Stimulated activated naive B cell treated with anti-CD40 and anti-IgM and Interleukin-4, amounts not matched to agents 10 μg/mL and 1 μg/mL and 100 μg/mL, for 72 hours (primary cell): ENCODE measurements at regions not wholly inside any gene's neighbourhood (a gene's known extent, or its start where the extent isn't known, plus 50 kb on each side); places are given as distances from the start of the nearest gene placed in this dataset.
"Not testable (repeated sequence)": the region's sequence is repeated elsewhere in the genome, so short reads cannot be mapped to it uniquely, and the experiment has no call there.

Source experiments
- ATAC-seq, 2 donors: fragments of 150-1000 bp; cut with Tn5 transposase; replicated peaks; 2 replicates each; pipeline ENCODE4 v1.10.0; 2021; ENCODE audit warnings: moderate library complexity in 1 of 2
- DNase-seq: peaks from one replicate; pipeline ENCODE4 v3.0.0; 2021
- H3K27ac Mint-ChIP-seq: one replicate; pipeline ENCODE4 v1.8.0; 2022; ENCODE audit warnings: mild to moderate bottlenecking, mixed read lengths
- H3K27me3 Mint-ChIP-seq, 2 donors: one replicate each; pipeline ENCODE4 v1.8.0; 2022; ENCODE audit warnings: mixed read lengths in 2 of 2
- H3K36me3 Mint-ChIP-seq, 2 donors: one replicate each; pipeline ENCODE4 v1.8.0; 2022; ENCODE audit warnings: mixed read lengths in 2 of 2, mild to moderate bottlenecking in 1 of 2
- H3K4me1 Mint-ChIP-seq, 2 donors: one replicate each; pipeline ENCODE4 v1.8.0; 2022; ENCODE audit warnings: mixed read lengths in 2 of 2, mild to moderate bottlenecking in 1 of 2
- H3K4me3 Mint-ChIP-seq, 2 donors: one replicate each; pipeline ENCODE4 v1.8.0; 2022; ENCODE audit warnings: mild to moderate bottlenecking in 2 of 2, mixed read lengths in 2 of 2, moderate library complexity in 1 of 2
- H3K9me3 Mint-ChIP-seq, 2 donors: one replicate each; pipeline ENCODE4 v1.8.0; 2022; ENCODE audit warnings: mixed read lengths in 2 of 2, mild to moderate bottlenecking in 1 of 2

DNA sequence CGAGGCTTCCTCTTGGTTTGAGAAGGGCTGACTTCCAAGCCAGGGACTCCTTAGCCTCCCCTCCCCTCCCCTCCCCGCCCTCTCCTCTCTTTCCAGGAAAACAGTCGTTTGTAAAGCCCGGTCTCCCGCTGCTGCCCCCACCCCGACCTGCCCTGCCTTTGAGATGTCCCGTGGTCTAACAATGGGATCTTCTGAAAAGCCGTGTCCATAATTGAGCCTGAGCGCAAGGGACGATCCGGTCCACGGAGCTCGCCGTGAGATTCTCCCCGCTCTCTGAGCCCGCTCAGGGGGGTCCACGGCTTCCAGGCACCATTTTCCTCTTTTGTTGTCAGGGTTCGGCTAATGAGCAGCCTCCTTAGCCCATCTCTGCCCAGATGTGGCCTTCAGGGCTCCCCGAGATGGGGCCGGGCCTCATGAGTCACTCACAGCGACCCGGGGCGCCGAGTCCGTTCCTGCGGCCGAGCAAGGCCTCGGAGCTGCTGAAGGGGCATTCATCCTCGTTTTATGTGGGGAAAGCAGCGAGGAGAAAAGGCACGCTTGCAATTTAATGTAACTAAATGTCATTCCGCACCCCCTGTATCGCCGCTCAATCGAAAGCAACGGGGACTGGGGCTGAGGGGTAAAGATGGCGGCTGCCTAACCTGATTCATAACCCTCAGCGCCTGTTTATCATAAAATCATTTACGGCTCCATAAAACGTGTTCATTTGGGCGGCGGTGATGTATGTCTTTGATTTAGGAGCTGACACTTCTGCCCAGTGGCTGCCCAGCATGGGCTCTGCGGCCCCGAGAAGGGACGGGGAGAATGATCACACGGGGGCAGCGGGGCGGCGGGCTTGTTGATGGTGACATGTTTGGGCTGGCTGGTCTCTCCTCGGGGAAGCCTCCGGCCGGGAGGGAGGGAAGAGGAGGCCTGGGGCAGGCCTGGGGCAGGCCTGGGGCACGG, 232.6 kb upstream of the C1orf174 start:
- H3K4me3 Mint-ChIP-seq: no peak overlapping the region
- no peak for DNase-seq
- H3K36me3 Mint-ChIP-seq: peaks cover 0 to 9% of the 10 kb centered on the region in 2 donors
- peaks cover 13 to 14% of the 10 kb centered on the region in 2 donors for H3K9me3 Mint-ChIP-seq
- ATAC-seq: no peak
- H3K4me1 Mint-ChIP-seq: peaks cover 0 to 2% of the 10 kb centered on the region in 2 donors
- peaks cover 8 to 25% of the 10 kb centered on the region in 2 donors for H3K27me3 Mint-ChIP-seq
- H3K27ac Mint-ChIP-seq: no peak overlapping the region

DNA sequence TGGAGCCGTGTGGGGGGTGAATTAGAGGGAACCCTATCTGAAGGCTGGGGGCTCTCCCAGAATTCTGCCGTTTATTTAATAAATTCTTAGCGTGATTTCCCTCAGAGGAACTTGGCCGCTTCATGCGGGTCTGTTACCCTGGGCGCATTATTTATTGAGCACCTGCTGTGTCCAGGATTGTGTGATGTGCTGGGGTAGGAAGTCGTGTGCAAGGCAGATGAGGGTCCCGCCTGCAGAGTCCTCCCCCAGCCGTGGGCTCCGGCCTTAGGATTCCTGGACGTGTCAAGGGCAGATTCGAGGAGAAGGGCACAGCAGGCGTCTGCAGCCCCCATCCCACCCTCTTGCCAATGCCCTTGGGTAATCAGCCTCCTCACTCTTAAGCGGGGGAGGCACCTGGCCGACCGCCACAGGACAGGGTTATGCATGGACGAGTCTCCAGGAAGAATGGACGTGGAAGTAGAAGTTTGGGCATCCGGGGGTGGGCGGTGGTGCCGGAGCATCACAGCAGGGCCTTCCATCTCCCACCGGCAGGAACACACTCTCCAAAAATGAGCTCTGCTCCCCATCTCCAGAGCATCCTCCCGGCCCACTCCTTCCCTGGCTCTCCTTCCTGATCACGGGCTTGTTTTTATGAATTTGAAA, 233.3 kb upstream of the C1orf174 start:
- no peak for ATAC-seq
- H3K36me3 Mint-ChIP-seq: peaks cover 0 to 9% of the 10 kb centered on the region in 2 donors
- H3K4me1 Mint-ChIP-seq: peaks cover 5 to 7% of the 10 kb centered on the region in 2 donors
- H3K4me3 Mint-ChIP-seq: no peak overlapping the region
- DNase-seq: no peak
- no peak overlapping the region for H3K27ac Mint-ChIP-seq
- H3K27me3 Mint-ChIP-seq: peaks cover 8 to 33% of the 10 kb centered on the region in 2 donors
- peaks cover 14 to 15% of the 10 kb centered on the region in 2 donors for H3K9me3 Mint-ChIP-seq

DNA sequence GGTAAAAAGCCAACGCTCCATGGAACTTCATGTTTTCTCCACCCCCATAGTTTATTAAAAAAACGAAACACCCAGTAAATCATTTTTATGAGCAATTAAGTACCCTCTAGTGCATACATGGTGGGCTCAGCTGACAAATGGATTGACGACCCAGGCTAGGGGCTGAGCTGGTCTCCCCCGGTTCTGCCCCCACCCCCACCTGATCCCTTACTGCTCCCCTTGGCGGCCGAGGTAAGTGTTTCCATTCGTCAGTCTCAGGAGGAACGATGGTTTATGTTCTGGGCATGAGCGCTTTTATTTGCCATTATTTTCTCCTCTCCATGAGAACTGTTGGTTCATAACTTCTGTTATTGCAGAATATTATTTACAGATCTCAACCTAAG, 233.9 kb upstream of the C1orf174 start:
- Mint-ChIP-seq H3K9me3 (peaks cover 14 to 15% of the 10 kb centered on the region in 2 donors), H3K36me3 (peaks cover 0 to 9% of the 10 kb centered on the region in 2 donors), H3K4me3 (no peak overlapping the region), H3K4me1 (peaks cover 10 to 12% of the 10 kb centered on the region in 2 donors), H3K27ac (no peak overlapping the region), H3K27me3 (peaks cover 8 to 37% of the 10 kb centered on the region in 2 donors)
- ATAC-seq (no peak), DNase-seq (no peak)

DNA sequence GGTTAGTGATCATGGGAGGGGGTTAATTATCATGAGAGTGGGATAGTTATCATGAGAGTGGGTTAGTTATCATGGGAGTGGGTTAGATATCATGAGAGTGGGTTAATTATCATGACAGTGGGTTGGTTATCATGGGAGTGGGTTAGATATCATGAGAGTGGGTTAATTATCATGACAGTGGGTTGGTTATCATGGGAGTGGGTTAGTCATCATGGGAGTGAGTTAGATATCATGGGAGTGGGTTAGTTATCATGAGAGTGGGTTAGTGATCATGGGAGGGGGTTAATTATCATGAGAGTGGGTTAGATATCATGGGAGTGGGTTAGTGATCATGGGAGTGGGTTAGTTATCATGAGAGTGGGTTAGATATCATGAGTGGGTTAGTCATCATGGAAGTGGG, 235.8 kb upstream of the C1orf174 start:
- peaks cover 15 to 19% of the 10 kb centered on the region in 2 donors for H3K4me1 Mint-ChIP-seq
- not testable (repeated sequence) for H3K36me3 Mint-ChIP-seq

DNA sequence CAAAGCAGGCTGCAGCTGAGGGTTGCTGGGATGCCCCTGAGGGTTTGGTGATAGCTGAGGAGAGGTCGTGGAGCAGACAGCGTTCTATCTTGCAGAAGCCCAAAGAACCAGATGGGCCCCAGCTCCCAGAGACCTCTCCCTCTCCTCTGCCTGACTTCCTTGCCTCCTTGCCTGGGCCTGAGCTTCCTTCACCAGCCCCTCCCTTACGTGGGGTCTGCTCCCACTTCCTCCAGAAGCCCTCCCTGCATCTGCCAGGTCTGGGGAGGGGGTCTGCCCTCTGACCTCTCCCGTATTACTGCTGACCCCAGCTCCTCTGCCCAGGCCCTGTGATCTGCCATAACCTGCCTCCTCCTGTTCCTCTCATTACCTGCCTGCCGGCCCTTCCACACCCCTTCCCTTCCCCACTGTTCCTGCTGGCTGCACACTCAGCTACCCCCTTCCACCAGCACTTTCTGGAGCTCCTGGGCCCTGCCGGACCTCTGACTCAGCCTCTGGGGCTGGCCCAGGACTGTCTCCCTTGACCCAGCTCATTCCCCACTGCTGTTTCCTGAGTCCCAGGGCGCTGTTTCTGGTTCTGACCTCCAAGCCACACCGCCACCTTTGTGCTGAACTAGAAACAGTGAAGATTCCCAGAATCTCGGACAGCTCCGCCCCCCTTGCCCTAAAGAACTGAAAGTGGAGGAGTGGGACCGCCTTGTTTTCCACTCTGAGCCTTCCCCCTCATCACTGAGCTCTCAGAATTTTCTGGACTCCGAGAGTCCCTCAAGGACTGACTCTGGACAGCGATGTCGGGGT, 237.7 kb upstream of the C1orf174 start:
- H3K4me1 Mint-ChIP-seq: peaks cover 15 to 19% of the 10 kb centered on the region in 2 donors
- H3K4me3 Mint-ChIP-seq: no peak overlapping the region
- H3K27ac Mint-ChIP-seq: no peak overlapping the region
- DNase-seq (no peak), ATAC-seq (no peak)
- peaks cover 14 to 33% of the 10 kb centered on the region in 2 donors for H3K27me3 Mint-ChIP-seq
- peaks cover 0 to 9% of the 10 kb centered on the region in 2 donors for H3K36me3 Mint-ChIP-seq
- peaks cover 14 to 15% of the 10 kb centered on the region in 2 donors for H3K9me3 Mint-ChIP-seq

More for the DNA sequence above, 235.8 kb upstream of the C1orf174 start:
- not testable (repeated sequence) for H3K4me3 Mint-ChIP-seq, DNase-seq, ATAC-seq
- Mint-ChIP-seq H3K27me3 (peaks cover 8 to 41% of the 10 kb centered on the region in 2 donors), H3K27ac (peak overlapping the region; percentile 3), H3K9me3 (peaks cover 14 to 15% of the 10 kb centered on the region in 2 donors)

DNA sequence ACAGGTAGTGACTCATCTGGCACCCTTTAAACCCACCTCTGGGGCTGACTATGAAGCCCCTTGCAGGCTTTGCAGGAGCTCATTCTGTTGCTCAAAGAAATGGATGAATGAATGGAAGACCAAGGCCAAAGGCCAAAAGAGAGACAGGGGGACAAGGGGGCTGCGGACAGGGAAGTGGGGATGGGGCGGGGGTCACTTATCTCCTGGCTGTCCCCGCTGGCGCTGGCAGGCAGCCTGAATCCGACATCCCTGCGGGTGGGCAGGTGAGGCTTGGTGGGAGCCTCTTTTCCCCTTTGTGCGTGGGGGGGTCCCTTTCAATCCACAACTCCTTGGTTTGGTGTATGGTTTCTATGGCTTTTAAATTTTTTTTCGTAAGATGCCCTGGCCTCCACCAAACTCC, 239.6 kb upstream of the C1orf174 start:
- Mint-ChIP-seq H3K27ac (no peak overlapping the region), H3K27me3 (peaks cover 12 to 33% of the 10 kb centered on the region in 2 donors), H3K4me3 (no peak overlapping the region), H3K4me1 (peaks cover 15 to 19% of the 10 kb centered on the region in 2 donors), H3K9me3 (peaks cover 14 to 15% of the 10 kb centered on the region in 2 donors), H3K36me3 (peaks cover 0 to 9% of the 10 kb centered on the region in 2 donors)
- ATAC-seq: no peak
- DNase-seq: no peak

DNA sequence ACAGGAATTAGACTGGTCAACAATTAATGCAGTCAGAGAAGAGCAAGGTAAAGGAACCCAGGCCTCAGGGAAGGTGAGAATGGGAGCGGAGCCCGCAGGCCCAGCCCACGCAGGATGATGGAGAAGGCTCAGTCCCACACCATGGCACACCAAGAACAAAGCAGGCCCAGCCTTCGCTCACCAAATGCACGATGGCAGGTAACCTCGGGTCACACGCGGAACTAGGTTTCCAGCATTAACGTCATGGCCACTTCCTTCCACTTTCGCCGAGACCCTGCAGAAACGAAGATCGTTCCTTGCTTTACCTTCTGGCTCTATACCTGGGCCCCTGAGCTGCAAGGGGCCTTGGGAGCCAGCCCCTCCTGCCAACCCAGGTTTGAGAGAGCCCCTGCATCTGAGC, 240.2 kb upstream of the C1orf174 start:
- Mint-ChIP-seq H3K36me3 (peaks cover 0 to 9% of the 10 kb centered on the region in 2 donors), H3K4me3 (no peak overlapping the region), H3K27ac (no peak overlapping the region), H3K4me1 (peaks cover 15 to 19% of the 10 kb centered on the region in 2 donors), H3K27me3 (peaks cover 12 to 33% of the 10 kb centered on the region in 2 donors), H3K9me3 (peaks cover 14 to 15% of the 10 kb centered on the region in 2 donors)
- no peak for ATAC-seq
- no peak for DNase-seq

DNA sequence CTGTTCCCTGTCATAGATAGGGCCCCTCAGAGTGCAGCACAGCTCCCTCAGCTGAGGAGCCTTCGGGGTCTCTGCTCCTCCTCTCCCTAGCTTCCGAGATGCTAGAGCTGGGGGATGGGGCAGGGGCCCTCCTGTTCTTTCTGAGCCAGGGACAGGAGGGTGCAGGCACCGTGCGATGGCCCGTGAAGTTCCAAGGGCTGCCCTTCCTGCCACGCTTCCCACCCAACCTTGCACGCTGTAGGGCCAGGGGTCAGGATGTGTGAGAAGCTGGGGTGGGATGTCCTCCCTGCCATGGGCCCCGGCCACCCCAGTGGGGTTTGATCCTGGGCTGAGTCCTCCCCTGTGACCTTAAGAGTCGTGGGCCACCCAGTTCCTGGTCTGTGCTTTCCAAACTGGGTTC, 240.7 kb upstream of the C1orf174 start:
- DNase-seq: no peak
- peaks cover 15 to 19% of the 10 kb centered on the region in 2 donors for H3K4me1 Mint-ChIP-seq
- ATAC-seq: no peak
- peaks cover 0 to 5% of the 10 kb centered on the region in 2 donors for H3K36me3 Mint-ChIP-seq
- H3K27ac Mint-ChIP-seq: no peak overlapping the region
- no peak overlapping the region for H3K4me3 Mint-ChIP-seq
- H3K27me3 Mint-ChIP-seq: peaks cover 12 to 33% of the 10 kb centered on the region in 2 donors
- H3K9me3 Mint-ChIP-seq: peaks cover 10 to 11% of the 10 kb centered on the region in 2 donors

DNA sequence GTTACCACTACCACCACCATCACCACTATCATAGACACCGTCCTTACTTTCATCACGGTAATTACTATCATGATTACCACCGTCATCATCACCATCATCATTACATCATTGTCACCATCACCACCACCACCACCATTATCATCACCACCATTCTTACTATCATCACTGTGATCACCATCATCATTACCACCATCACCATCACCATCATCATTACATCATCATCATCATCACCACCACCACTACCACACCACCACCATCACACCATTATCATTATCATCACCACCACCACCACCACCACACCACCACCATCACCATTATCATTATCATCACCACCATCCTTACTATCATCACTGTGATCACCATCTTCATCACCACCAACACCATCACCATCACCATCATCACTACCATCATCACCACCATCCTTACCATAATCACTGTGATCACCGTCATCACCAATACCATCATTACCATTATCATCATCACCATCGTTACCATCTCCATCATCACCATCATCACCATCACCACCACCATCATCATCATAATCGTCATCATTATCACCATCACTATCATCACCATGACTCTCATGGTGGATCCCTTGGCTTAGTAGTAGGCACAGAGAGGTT, 244.4 kb upstream of the C1orf174 start:
- no peak overlapping the region for H3K27ac Mint-ChIP-seq
- no peak for ATAC-seq

DNA sequence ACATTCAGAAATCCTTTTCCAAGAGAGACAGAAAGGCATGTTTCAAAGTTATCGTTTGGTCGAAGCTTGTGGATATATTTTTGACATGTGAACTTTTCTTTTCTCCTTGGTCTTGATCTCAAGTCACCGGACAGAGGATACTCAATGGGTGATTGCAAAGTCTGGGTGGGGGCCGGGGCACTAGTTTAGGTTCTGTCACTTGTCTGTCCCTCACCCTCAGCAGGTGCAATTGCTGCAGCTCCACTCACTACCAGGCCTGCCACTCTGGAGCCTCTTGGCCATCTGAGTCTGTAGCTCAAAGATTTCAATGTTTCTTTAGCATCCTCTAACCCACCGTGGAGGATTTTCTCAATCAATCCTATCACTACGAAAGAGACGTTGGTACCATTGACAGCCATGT, 246.0 kb upstream of the C1orf174 start:
- no peaks in the 10 kb centered on the region for H3K36me3 Mint-ChIP-seq
- H3K9me3 Mint-ChIP-seq: no peaks in the 10 kb centered on the region
- H3K27ac Mint-ChIP-seq: no peak overlapping the region
- peaks cover 15 to 24% of the 10 kb centered on the region in 2 donors for H3K27me3 Mint-ChIP-seq
- ATAC-seq (no peak), DNase-seq (no peak)
- H3K4me3 Mint-ChIP-seq: no peak overlapping the region
- no peaks in the 10 kb centered on the region for H3K4me1 Mint-ChIP-seq

More for the DNA sequence above, 244.4 kb upstream of the C1orf174 start:
- Mint-ChIP-seq H3K27me3 (peaks cover 17 to 18% of the 10 kb centered on the region in 2 donors), H3K4me3 (no peak overlapping the region), H3K9me3 (no peaks in the 10 kb centered on the region), H3K4me1 (peaks cover 1% of the 10 kb centered on the region in 2 donors), H3K36me3 (no peaks in the 10 kb centered on the region)
- no peak for DNase-seq

DNA sequence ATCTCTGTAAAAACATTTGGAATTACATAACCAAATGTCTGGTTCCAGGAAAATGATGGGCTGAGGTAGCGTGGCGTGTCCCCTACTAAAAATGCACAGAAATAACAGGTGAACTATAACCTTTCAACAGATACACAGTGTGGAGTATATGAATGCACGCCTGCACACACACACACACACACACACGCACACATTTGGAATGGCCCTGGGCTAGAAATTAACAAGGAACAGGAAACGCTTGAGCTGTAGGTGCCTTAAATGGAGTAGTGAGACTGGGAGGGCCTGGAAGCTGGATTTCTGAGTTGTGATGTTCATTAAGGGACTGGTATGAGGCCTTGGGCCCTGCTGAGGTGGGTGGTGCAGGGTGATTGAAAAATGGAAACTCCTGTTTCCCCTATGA, 246.5 kb upstream of the C1orf174 start:
- H3K27ac Mint-ChIP-seq: no peak overlapping the region
- ATAC-seq (no peak), DNase-seq (no peak)
- no peaks in the 10 kb centered on the region for H3K4me1 Mint-ChIP-seq
- H3K9me3 Mint-ChIP-seq: no peaks in the 10 kb centered on the region
- H3K4me3 Mint-ChIP-seq: no peak overlapping the region
- H3K36me3 Mint-ChIP-seq: no peaks in the 10 kb centered on the region
- peaks cover 13 to 20% of the 10 kb centered on the region in 2 donors for H3K27me3 Mint-ChIP-seq

DNA sequence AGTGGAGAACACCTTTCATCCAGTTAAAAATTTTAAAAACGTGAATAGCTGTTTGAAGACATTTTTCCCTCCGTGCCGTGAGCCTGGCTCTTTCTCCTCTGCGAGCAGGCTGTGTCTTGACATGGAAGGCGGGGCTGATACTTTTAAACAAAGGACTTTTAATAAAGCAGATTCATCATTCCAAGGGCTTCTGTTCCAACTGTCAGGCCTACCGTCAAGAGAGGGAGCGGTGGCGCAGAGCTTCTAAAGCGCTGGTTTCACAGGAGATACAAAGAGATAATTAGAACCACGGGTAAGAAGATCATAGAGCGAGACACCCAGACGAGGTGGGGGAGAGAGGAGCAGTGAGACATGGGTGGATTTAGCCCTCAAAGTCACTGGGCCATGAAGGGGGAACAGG, 247.4 kb upstream of the C1orf174 start:
- peaks cover 10 to 19% of the 10 kb centered on the region in 2 donors for H3K27me3 Mint-ChIP-seq
- no peak overlapping the region for H3K4me3 Mint-ChIP-seq
- ATAC-seq: no peak
- no peak overlapping the region for H3K27ac Mint-ChIP-seq
- H3K9me3 Mint-ChIP-seq: no peaks in the 10 kb centered on the region
- H3K4me1 Mint-ChIP-seq: no peaks in the 10 kb centered on the region
- H3K36me3 Mint-ChIP-seq: no peaks in the 10 kb centered on the region
- no peak for DNase-seq

DNA sequence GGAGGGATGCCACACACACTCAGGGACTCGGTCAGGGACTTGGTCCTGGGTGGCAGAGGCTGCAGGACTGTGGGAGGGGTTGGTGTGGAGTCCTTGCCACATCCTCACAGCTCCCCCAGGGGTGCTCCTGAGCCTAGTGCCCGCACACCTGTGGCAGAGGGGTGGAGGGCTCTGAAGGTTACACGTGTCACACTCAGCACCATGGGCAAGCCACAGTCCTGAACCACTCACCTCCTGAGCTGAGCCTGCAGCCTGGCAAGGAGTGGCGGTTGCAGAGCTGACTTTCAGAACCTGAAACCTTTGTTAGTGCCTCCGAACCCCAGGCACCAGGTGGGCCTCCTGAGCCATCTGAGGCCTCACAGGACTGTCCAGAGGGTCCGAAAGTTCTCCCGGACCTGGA, 249.2 kb upstream of the C1orf174 start:
- Mint-ChIP-seq H3K36me3 (no peaks in the 10 kb centered on the region), H3K4me1 (no peaks in the 10 kb centered on the region), H3K27ac (no peak overlapping the region), H3K27me3 (peaks cover 5 to 31% of the 10 kb centered on the region in 2 donors), H3K4me3 (no peak overlapping the region), H3K9me3 (no peaks in the 10 kb centered on the region)
- no peak for ATAC-seq
- no peak for DNase-seq
